Astrocyte (in vitro differentiated cells and primary cell): ENCODE measurements at regions not wholly inside any gene's neighbourhood (a gene's known extent, or its start where the extent isn't known, plus 50 kb on each side); places are given as distances from the start of the nearest gene placed in this dataset.

ENCODE experiments used
- DNase-seq: peaks from one replicate; pipeline ENCODE4 v3.0.0-alpha.2; 2010; ENCODE audit warnings: low read depth
- FAIRE-seq: peaks from 2 replicates; lab custom pipeline; 2011; peaks lifted over from hg19 to GRCh38; lab: Jason Lieb, UNC
- H2AFZ ChIP-seq: 2 replicates; pipeline ENCODE4 v1.6.0; 2012; ENCODE audit warnings: low read depth, low read length, inconsistent platforms
- H3K27ac ChIP-seq: 2 replicates; pipeline ENCODE4 v1.5.1; 2011; ENCODE audit warnings: low read depth, low read length, inconsistent platforms
- H3K27me3 ChIP-seq: 2 replicates; pipeline ENCODE4 v1.6.0; 2011; ENCODE audit warnings: low read length, inconsistent platforms; ENCODE audit not compliant: insufficient read depth
- H3K36me3 ChIP-seq: 2 replicates; pipeline ENCODE4 v1.5.1; 2011; ENCODE audit warnings: low read length, inconsistent platforms; ENCODE audit not compliant: insufficient read depth
- H3K4me1 ChIP-seq: 2 replicates; pipeline ENCODE4 v1.5.1; 2011; ENCODE audit warnings: low read length, inconsistent platforms; ENCODE audit not compliant: insufficient read depth
- H3K4me2 ChIP-seq: 2 replicates; pipeline ENCODE4 v1.6.0; 2012; ENCODE audit warnings: low read length, inconsistent platforms
- H3K4me3 ChIP-seq: 2 replicates; pipeline ENCODE4 v1.5.1; 2011; ENCODE audit warnings: low read depth, mild to moderate bottlenecking, low read length, inconsistent platforms; ENCODE audit not compliant: insufficient read depth
- H3K79me2 ChIP-seq: 2 replicates; pipeline ENCODE4 v1.6.0; 2012; ENCODE audit warnings: mild to moderate bottlenecking, low read length, inconsistent platforms; ENCODE audit not compliant: insufficient read depth
- H3K9ac ChIP-seq: 2 replicates; pipeline ENCODE4 v1.6.0; 2012; ENCODE audit warnings: mild to moderate bottlenecking, low read length, inconsistent platforms
- H3K9me3 ChIP-seq: 2 replicates; pipeline ENCODE4 v1.5.1; 2012; ENCODE audit warnings: low read depth, mild to moderate bottlenecking, low read length, inconsistent platforms; ENCODE audit not compliant: insufficient read depth
- H4K20me1 ChIP-seq: 2 replicates; pipeline ENCODE4 v1.6.0; 2012; ENCODE audit warnings: low read length, inconsistent platforms; ENCODE audit not compliant: insufficient read depth
- H3K27ac Mint-ChIP-seq: one replicate; pipeline ENCODE4 v1.8.0; 2021; ENCODE audit warnings: mild to moderate bottlenecking, mixed read lengths; ENCODE audit not compliant: unreplicated experiment
- H3K27me3 Mint-ChIP-seq: one replicate; pipeline ENCODE4 v1.8.0; 2021; ENCODE audit warnings: low read depth, mixed read lengths; ENCODE audit not compliant: unreplicated experiment
- H3K36me3 Mint-ChIP-seq: one replicate; pipeline ENCODE4 v1.8.0; 2021; ENCODE audit warnings: low read depth, mixed read lengths; ENCODE audit not compliant: unreplicated experiment
- H3K4me1 Mint-ChIP-seq: one replicate; pipeline ENCODE4 v1.8.0; 2021; ENCODE audit warnings: low read depth, mixed read lengths; ENCODE audit not compliant: unreplicated experiment
- H3K4me3 Mint-ChIP-seq: one replicate; pipeline ENCODE4 v1.8.0; 2021; ENCODE audit warnings: mild to moderate bottlenecking, moderate library complexity, mixed read lengths; ENCODE audit not compliant: unreplicated experiment
- H3K9me3 Mint-ChIP-seq: one replicate; pipeline ENCODE4 v1.8.0; 2021; ENCODE audit warnings: mild to moderate bottlenecking, mixed read lengths; ENCODE audit not compliant: unreplicated experiment
- EZH2 ChIP-seq: IDR thresholded peaks from 2 replicates; pipeline ENCODE4 v1.6.1; 2012; ENCODE audit warnings: mild to moderate bottlenecking, low read length, inconsistent platforms; ENCODE audit not compliant: insufficient read depth
- TF ChIP-seq, protein P1 (sequence below): IDR thresholded peaks from 2 replicates; pipeline ENCODE4 v1.5.1; 2011; ENCODE audit warnings: low read depth, mild to moderate bottlenecking, inconsistent platforms, low read length, moderate library complexity; ENCODE audit not compliant: insufficient read depth

- TF ChIP-seq, protein P1, sequence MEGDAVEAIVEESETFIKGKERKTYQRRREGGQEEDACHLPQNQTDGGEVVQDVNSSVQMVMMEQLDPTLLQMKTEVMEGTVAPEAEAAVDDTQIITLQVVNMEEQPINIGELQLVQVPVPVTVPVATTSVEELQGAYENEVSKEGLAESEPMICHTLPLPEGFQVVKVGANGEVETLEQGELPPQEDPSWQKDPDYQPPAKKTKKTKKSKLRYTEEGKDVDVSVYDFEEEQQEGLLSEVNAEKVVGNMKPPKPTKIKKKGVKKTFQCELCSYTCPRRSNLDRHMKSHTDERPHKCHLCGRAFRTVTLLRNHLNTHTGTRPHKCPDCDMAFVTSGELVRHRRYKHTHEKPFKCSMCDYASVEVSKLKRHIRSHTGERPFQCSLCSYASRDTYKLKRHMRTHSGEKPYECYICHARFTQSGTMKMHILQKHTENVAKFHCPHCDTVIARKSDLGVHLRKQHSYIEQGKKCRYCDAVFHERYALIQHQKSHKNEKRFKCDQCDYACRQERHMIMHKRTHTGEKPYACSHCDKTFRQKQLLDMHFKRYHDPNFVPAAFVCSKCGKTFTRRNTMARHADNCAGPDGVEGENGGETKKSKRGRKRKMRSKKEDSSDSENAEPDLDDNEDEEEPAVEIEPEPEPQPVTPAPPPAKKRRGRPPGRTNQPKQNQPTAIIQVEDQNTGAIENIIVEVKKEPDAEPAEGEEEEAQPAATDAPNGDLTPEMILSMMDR: no peak
- no peak for TF ChIP-seq EZH2
- Histone ChIP-seq H3K4me3 (no peak overlapping the region), H3K9me3 (peaks cover 3% of the 10 kb centered on the region), H2AFZ (no peak overlapping the region), H3K79me2 (no peaks in the 10 kb centered on the region), H3K36me3 (no peaks in the 10 kb centered on the region), H3K27me3 (no peaks in the 10 kb centered on the region), H3K4me1 (no peaks in the 10 kb centered on the region), H3K4me2 (no peak overlapping the region), H3K9ac (no peak overlapping the region), H3K27ac (no peak overlapping the region), H4K20me1 (no peaks in the 10 kb centered on the region)
- FAIRE-seq: no peak
- no peak overlapping the region for H3K4me3 Mint-ChIP-seq
- H3K36me3 Mint-ChIP-seq: peaks cover 5% of the 10 kb centered on the region
- H3K27ac Mint-ChIP-seq: no peak overlapping the region
- H3K4me1 Mint-ChIP-seq: peaks cover 2% of the 10 kb centered on the region
- no peaks in the 10 kb centered on the region for H3K27me3 Mint-ChIP-seq
- peaks cover 24% of the 10 kb centered on the region for H3K9me3 Mint-ChIP-seq
- DNase-seq: no peak
These were observed 203.0 kb downstream of the POSTN start for GRCh38 chr13:37395544-37395943.

GRCh38 chr13:37392389-37392788 is 206.2 kb downstream of the POSTN start:
- Mint-ChIP-seq H3K27me3 (no peaks in the 10 kb centered on the region), H3K27ac (no peak overlapping the region), H3K4me3 (no peak overlapping the region), H3K9me3 (peaks cover 10% of the 10 kb centered on the region), H3K4me1 (peaks cover 2% of the 10 kb centered on the region), H3K36me3 (peaks cover 3% of the 10 kb centered on the region)
- FAIRE-seq: no peak
- TF ChIP-seq, protein P1: no peak
- no peak for TF ChIP-seq EZH2
- Histone ChIP-seq H3K9me3 (peaks cover 3% of the 10 kb centered on the region), H3K79me2 (no peaks in the 10 kb centered on the region), H3K4me1 (no peaks in the 10 kb centered on the region), H3K4me2 (no peak overlapping the region), H3K27me3 (no peaks in the 10 kb centered on the region), H3K36me3 (no peaks in the 10 kb centered on the region), H3K27ac (no peak overlapping the region), H4K20me1 (no peaks in the 10 kb centered on the region), H3K4me3 (no peak overlapping the region), H2AFZ (no peak overlapping the region), H3K9ac (no peak overlapping the region)
- DNase-seq: no peak

GRCh38 chr13:37390735-37391134 is 207.8 kb downstream of the POSTN start:
- no peak for TF ChIP-seq EZH2
- TF ChIP-seq, protein P1: no peak
- FAIRE-seq (no peak), DNase-seq (no peak)
- H3K9me3 Mint-ChIP-seq: peaks cover 6% of the 10 kb centered on the region
- Histone ChIP-seq H3K27ac (no peak overlapping the region), H2AFZ (no peak overlapping the region), H3K4me2 (no peak overlapping the region), H3K27me3 (no peaks in the 10 kb centered on the region), H4K20me1 (no peaks in the 10 kb centered on the region), H3K9me3 (peaks cover 3% of the 10 kb centered on the region), H3K4me1 (peaks cover 8% of the 10 kb centered on the region), H3K79me2 (no peaks in the 10 kb centered on the region), H3K9ac (no peak overlapping the region), H3K4me3 (no peak overlapping the region), H3K36me3 (no peaks in the 10 kb centered on the region)
- H3K27me3 Mint-ChIP-seq: no peaks in the 10 kb centered on the region
- no peak overlapping the region for H3K27ac Mint-ChIP-seq
- peaks cover under 1% of the 10 kb centered on the region for H3K36me3 Mint-ChIP-seq
- H3K4me1 Mint-ChIP-seq: peaks cover 13% of the 10 kb centered on the region
- H3K4me3 Mint-ChIP-seq: no peak overlapping the region
